GM18907 (cell line): ENCODE measurements at regions not wholly inside any gene's neighbourhood (a gene's known extent, or its start where the extent isn't known, plus 50 kb on each side); places are given as distances from the start of the nearest gene placed in this dataset.
"Not testable (repeated sequence)": the region's sequence is repeated elsewhere in the genome, so short reads cannot be mapped to it uniquely, and the experiment has no call there.

Experiments
- ATAC-seq: cut with Tn5 transposase; IDR thresholded peaks from one replicate; pipeline ENCODE4 v1.9.1; 2021; ENCODE audit warnings: mild to moderate bottlenecking, moderate library complexity; ENCODE audit not compliant: unreplicated experiment

DNA sequence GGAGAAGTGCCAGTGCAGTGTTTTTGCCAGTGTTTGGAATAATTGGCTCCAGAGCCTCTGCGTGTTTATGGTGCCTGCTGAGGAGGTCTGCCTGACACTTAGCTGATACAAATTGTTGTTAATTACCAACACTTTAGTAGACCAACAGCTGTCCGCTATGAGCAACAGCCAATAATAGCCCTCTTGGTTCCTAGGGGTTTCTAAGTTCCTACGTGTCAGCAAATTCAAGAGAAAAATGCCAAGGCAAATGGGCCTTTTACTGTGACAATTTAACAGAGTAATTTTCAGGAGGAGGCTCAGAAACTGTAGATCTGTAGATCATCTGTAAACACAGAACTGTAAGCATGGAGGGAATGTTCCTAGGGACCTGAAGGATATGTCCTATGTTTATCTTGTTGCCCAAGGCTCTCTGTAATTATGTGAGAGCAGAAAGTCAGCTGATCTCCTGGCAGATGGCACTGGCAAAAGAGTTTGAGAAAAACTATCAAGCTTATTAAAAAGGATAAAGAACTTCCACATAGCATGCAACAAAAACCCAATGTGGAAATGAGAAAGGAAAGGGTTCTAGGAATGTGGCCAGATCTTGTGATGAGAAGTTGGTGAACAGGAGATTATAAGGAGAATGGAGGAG is 157.7 kb downstream of the GJA1 start:
- ATAC-seq, result no peak

GRCh38 chr6:121594053-121594452 is 158.6 kb downstream of the GJA1 start:
- ATAC-seq, result no peak

DNA sequence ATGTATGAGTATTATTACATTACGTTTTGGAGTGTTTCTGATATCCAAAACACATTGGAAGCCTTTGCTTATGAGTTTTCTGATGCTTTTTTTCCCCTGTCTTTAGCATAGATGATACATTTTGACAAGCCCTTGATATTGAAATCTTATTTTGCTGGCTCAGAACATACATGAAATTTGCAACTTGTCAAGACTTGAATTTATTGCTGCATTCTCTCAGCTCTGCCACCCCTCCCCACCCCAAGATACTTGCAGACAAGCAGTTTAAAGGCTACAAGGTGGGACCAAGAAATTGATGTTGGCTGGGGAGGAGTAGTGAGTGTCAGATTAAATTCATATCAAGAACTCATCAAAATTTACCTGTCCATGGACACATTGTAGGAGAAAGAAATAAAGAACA is 160.2 kb downstream of the GJA1 start:
- ATAC-seq, result no peak

GRCh38 chr6:121596441-121596840 is 161.0 kb downstream of the GJA1 start:
- no peak for ATAC-seq

DNA sequence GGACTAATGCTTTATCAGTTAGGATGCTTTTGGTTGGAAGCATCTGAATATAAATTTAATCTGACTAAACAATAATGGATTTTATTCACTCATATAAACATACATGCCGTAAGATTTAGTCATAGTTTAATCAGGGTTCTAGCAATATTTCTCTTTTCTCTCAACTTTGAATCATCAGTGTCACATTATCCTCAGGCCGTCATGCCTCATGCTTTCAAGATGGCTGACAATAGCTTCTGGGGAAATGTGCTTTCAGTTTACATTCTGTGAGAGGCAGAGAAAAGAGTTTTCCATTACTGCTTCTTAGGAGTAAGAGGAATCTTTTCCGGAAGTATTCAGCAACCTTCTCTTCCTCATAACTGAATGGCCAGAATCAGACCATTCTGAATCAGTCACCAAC is 162.2 kb downstream of the GJA1 start:
- ATAC-seq, result no peak

DNA sequence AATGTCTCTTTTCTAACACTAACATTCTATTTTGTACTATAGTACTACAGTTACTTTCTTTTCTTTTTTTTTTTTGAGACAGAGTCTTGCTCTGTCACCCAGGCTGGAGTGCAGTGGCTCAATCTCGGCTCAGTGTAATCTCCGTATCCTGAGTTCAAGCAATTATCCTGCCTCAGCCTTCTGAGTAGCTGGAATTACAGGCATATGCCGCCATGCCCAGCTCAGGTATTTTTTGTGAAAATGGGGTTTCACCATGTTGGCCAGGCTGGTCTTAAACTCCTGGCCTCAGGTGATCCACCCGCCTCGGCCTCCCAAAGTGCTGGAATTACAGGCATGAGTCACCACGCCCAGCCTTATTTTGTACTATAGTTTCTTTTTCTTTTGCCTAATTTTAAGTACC is 163.9 kb downstream of the GJA1 start:
- ATAC-seq, result not testable (repeated sequence)

- ATAC-seq, result no peak
These were observed 165.1 kb downstream of the GJA1 start for GRCh38 chr6:121600389-121601168.

- ATAC-seq, result no peak
These were observed 168.0 kb downstream of the GJA1 start for GRCh38 chr6:121603486-121603885.

DNA sequence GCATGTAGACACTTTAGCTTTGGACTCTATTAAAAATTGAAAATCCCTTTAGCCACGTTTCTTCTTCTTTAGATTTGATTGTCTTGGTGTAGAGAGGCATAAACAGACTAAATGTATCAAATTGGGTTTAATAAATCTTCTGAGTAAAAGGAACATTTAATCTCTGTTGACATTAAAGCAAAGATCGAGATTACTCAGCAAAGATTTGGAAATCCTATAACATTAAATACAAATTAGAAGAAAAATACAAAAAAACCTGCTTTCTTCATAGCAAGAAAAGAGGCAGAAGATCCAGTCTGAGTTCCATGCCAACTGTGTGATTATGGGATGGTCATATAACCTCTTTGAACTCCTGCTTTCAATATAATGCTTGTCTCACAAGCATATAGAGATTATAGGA is 172.3 kb downstream of the GJA1 start:
- no peak for ATAC-seq

DNA sequence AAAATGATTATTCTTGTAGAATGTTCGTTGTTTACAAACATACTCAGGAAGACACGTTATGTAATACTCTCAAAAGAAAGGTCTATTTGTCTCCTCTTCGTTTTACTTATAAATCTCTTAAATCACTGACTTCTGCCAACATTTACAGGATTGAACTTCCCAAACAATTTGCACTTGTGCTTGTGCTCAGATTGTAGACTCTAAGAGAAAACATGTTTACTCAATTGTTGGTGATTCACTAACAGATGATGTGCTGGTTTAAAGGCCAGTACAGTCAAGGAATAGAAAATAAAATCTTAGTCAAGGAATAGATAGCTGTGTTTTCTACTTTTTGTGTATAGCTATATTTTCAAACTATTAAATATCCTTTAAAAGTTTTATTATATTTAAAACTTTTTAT is 172.8 kb downstream of the GJA1 start:
- ATAC-seq, result no peak

GRCh38 chr6:121609281-121609680 is 173.8 kb downstream of the GJA1 start:
- no peak for ATAC-seq

DNA sequence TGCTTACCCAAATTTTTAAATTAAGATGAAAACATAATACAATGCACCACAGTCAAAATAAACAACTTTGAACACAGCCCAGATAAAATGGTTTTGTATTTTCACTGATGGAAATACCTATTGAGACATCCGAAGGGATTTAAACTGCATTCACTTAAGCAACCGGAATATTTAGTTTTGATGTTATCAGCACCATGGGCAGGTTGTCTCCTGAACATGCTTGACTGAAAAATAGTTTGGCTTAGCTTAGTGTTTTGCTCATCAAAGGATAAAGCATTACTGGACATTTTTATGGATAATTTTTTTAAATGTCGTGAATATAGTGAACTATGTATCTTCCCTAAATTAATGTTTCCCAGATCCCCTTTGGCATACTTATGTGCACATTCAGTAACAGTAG is 177.5 kb downstream of the GJA1 start:
- no peak for ATAC-seq

GRCh38 chr6:121614115-121614514 is 178.7 kb downstream of the GJA1 start:
- ATAC-seq, result no peak

DNA sequence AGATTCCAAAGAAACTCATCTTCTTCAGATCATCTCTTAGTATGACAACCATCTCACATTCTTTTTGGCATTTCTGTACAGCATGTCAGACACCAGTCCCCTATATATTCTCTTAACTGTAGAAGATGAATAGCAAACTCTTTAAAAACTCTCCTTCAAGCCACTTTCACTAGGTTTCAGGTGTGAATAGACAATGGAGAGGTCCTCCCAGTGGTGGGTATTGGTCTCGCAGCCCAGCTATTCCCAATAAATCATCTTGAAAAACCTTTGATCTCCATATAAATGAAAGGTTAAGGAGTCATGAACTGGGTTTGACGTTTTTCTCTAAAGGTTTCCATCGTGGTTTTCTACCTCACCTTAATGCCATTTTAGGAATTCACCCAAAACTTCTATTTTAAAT is 180.0 kb downstream of the GJA1 start:
- no peak for ATAC-seq

DNA sequence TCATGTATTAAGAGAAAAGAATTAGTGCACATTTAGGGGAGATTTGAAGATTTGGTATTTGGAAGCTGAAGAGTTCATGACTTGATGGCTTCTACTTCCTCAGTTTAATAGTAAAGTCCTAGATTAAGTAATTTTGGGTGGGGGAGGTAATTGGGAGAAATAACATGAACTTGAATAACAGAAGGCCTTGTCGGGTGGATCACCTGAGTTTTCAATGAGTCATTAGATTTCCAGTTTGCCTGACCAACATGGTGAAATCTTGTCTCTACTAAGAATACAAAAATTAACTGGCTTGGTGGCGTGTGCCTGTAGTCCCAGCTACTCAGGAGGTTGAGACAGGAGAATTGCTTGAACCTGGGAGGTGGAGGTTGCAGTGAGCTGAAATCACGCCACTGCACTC is 181.0 kb downstream of the GJA1 start:
- no peak for ATAC-seq

DNA sequence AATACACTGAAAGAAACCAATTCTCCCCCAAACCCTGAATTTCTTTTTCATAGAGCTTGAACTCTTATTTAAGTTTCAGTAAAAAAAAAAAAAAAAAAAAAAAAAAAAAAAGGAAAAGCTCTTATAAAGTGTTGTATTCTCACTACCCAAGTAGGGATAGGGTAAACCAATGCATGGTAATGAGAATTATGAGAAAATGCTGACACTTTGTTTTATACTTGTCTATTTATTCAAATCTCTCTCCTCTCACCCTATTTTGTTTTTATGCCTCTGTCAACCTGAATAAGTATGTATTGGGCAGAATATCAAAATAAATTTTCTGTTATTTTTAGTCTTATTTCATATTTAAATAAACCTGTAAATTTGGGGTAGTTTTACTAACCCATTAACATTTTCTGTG is 181.9 kb downstream of the GJA1 start:
- no peak for ATAC-seq

- no peak for ATAC-seq
These were observed 183.6 kb downstream of the GJA1 start for GRCh38 chr6:121619013-121619412.

DNA sequence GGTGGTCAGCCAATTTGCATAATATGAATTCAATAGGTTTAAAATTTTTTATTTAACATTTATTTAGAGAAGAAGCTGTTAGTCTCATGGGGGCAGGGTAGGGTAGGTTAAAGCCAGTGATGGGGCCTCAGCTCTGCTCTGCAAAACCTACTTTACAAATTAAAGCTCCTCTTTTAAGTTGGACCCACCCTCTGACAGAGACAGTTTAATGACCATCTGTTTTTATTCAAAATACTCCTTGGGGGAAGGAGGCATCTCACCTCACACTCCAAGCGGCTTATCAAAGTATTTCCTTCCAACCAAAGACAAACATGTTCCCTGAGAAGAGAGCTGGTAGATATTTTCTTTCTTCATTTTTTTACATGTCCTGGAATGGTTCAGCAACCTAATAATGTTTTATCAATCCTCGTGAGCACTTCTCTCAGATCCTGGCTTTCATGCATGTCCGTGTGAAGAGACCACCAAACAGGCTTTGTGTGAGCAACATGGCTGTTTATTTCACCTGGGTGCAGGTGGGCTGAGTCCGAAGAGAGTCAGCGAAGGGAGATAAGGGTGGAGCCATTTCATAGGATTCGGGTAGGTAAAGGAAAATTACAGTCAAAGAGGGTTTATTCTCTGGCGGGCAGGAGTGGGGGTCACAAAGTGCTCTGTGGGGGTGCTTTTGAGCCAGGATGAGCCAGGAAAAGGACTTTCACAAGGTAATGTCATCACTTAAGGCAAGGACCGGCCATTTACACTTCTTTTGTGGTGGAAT is 184.7 kb downstream of the GJA1 start:
- ATAC-seq, result no peak

DNA sequence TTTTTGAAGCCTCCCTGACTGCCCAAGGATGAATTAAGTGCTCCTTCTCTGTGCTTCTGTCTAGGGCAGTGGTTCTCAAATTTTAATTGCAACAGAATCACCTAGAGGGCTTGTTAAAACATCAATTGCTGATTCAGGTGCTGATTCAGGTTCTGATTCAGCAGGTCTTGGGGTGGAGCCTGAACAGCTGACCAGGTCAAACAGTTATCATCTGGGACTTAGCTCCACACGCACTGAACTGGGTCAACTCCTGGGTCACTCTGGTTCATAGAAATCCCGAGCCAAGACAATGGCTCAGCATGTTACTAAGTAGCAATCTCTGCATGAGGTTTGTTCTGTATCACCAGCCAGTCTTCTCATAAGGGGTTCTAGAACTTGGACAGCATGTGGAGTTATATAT is 192.3 kb downstream of the GJA1 start:
- no peak for ATAC-seq

DNA sequence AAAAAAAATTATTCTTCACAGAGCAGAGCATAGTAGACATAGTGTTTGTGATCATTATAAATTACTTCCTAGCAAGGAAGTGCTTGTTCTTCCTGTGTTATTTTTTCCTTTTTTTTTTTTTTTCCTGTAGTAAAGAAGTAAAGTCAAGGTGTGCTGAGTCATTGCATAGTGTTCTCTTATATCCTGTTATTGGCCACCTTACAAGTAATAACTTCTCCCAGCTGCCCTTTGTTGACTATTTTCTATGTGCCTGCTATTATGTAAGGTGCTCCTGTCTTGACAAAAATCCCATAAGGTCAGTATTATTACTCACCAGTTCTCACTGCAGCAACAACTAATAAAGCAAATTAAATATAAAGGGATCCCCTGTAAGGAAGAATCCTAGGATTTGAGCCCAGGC is 195.3 kb downstream of the GJA1 start:
- no peak for ATAC-seq

DNA sequence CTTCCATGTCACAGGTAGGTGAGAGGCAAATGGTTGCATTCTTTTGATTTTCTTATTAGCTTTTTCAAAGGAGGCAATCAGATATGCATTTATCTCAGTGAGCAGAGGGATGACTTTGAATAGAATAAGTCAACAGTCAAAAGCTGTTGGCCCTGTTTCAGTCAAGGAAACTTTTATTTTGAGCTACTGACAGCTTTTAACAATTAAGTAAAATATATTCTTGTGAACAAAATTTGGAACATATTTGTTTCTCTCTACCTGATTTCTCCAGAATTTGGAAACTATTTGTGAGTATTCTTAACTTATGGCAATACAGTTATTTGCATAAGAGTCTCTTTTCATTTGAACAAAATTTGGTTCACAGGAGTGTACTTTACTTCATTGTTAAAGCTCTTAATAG is 196.3 kb downstream of the GJA1 start:
- ATAC-seq, result not testable (repeated sequence)

DNA sequence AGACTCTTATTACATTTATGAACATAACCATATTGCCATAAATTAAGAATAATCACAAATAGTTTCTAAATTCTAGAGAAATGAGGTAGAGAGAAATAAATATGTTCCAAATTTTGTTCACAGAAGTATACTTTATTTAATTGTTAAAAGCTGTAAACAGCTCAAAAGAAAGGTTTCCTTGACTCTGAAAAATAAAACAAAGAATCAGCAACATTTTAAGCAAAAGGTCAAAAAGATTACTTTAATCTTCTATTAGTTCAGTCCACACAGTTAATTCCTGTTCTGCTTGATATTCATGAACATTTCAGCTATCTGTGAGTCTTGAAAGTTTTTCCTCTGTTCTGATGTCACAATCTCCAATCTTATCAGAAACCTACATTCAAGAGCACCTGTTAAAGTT is 197.9 kb downstream of the GJA1 start:
- no peak for ATAC-seq
